GM13976 (cell line): ENCODE measurements at regions not wholly inside any gene's neighbourhood (a gene's known extent, or its start where the extent isn't known, plus 50 kb on each side); places are given as distances from the start of the nearest gene placed in this dataset.

Source experiments
- DNase-seq: peaks from one replicate; pipeline ENCODE4 v3.0.0; 2012; ENCODE audit warnings: low spot score
- CTCF ChIP-seq: IDR thresholded peaks from 2 replicates; pipeline ENCODE4 v1.5.1; 2012; ENCODE audit warnings: borderline replicate concordance, mild to moderate bottlenecking; ENCODE audit not compliant: insufficient read depth; ENCODE audit errors: extremely low read depth, missing control alignments, control extremely low read depth
- in situ Hi-C: fragments of 300-500 bp; cut with MboI; formaldehyde crosslinking; loops from one replicate; pipeline ENCODE4 v1.12.0; 2022; ENCODE audit warnings: low sequenced_read_pairs, mixed read lengths, inconsistent platforms; ENCODE audit not compliant: unreplicated experiment

GRCh38 chr3:61340931-61341461, 89.7 kb upstream of the FHIT start:
- DNase-seq: no peak
- in situ Hi-C loops: no loop called here
- no peak for TF ChIP-seq CTCF

- DNase-seq: no peak
- TF ChIP-seq CTCF: no peak
- in situ Hi-C loops: no loop called here
Measured at GRCh38 chr3:61343543-61343942, 92.3 kb upstream of the FHIT start.

DNA sequence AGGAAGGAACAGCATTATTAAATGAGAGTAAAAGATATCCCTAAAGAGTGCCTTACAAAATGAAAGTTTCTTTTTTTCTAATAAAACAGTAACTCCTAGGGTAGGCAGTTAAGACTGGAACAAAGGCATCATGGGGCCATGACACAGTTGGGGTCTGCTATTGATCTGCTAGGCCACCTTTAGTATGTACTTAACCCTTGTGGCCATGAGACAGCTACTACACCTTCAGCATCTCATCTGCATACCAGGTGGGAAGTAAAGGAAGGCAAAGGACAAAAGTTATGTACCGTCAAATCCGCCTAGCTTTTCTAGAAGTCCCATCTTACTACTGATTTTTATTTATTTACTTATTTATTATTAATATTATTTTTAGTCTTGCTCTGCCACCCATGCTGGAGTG, 93.8 kb upstream of the FHIT start:
- no peak for DNase-seq
- in situ Hi-C loops: no loop called here
- TF ChIP-seq CTCF: no peak

GRCh38 chr3:61347981-61348380, 96.7 kb upstream of the FHIT start:
- no peak for DNase-seq
- TF ChIP-seq CTCF: no peak
- in situ Hi-C loops: no loop called here

DNA sequence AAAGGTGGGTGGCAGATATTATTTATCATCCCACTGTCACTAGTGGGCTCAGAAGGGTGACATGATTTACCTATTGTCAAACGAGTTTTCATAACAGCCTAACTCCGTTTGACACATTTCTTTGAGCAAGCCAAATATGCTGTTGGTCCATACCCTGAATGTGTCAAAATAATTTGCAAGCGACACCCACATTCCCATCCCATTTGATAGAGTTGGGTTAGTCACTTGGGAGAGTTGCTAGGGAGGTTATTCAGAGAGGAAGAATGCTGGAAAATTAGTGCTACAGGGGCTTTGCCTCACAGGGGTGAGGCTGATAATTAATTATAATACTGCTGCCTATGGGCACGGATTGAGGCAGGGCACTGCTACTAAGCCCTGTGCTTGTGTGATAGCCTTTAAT, 98.5 kb upstream of the FHIT start:
- in situ Hi-C loops: no loop called here

GRCh38 chr3:61350782-61351309, 99.6 kb upstream of the FHIT start:
- in situ Hi-C loops: no loop called here
- DNase-seq: no peak
- no peak for TF ChIP-seq CTCF

More for the DNA sequence above, 98.5 kb upstream of the FHIT start:
- TF ChIP-seq CTCF: no peak
- no peak for DNase-seq
